HG03108 (cell line): ENCODE measurements at regions not wholly inside any gene's neighbourhood (a gene's known extent, or its start where the extent isn't known, plus 50 kb on each side); places are given as distances from the start of the nearest gene placed in this dataset.
"Not testable (repeated sequence)": the region's sequence is repeated elsewhere in the genome, so short reads cannot be mapped to it uniquely, and the experiment has no call there.

Experiments
- ATAC-seq: cut with Tn5 transposase; IDR thresholded peaks from one replicate; pipeline ENCODE4 v1.9.1; 2021; ENCODE audit warnings: moderate library complexity; ENCODE audit not compliant: unreplicated experiment

DNA sequence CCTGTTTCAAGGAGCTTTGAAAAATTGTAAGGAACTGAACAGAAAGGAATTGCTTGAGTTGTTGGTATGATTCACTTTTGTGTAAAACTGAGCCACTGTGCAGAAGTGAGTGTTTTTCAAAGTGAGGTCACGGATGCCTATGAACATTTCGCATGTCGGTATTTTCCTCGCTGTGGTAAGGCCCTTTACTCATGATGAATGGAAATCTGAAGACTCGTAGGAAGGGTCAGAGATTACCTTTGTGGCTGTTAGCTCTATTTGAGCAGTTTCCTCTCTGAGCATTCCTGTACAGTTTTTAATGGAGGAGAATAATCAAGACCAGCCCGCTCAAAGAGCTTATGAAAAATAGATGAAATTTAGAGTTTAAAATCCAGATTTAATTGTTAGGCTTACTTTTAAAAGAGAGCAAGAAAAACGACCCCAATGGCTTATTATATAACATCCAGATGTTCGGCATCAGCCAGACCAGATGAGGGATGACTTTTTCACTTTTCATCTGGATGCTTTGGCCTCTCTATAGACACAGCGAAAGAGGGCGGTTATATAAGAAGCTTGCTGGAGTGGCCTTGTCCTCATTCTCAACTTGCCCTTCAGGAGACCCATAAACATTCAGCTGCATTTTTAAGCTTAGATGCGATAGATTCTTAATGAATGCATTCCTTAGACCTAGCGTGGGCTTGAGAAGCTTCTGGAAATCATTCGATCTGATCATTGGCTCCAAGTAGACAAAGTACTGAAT, 99.5 kb downstream of the CD83 start:
- ATAC-seq, result no peak

DNA sequence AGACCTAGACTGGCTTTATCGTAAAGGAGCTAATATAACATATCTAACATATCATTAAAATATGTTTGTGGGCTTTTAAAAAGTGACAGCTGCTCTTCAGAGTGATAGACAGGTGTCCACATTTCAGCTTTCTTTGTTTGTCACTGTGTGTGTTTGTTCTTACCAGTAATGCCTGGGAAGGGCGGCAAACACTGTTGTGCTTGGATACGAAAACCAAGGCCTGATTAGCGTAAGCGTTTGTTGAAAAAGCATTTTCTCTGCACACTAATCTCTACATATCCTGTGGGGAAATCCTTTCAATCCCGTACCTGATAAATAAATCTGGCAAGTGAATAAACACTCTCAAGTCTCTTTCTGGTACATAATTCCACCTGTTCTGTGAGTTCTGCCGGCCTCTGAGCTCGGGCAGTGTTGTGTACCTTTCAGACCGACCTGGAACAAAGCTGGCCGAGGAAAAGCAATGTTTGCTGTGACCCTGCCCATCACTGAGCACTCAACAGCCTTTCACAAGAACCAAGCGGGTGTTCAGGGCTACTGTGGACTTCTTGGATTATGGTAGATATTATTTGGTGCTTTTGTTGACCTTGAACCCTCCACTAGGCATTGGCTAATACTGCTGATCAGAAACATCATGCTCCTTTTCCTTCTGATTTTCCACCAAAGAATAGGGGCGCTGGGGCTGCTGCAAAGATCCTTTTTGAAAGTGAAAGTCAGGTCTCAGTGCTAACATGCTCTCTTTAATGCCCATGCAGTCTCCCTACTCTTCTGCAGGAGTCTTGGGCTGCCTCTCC, 100.4 kb downstream of the CD83 start:
- no peak for ATAC-seq

DNA sequence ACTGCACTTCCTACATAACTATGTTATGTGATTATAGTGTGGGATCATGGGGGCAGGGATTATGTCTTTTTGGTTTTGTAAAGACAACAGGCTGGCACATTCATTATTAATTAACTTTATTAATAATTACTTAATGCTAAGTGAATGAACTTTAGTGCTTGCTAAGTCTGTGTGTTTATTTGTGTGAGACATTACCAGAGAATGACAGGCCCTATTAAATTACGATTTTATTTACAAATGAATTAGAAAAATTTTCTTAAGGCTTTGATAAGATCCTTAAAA, 100.9 kb downstream of the CD83 start:
- no peak for ATAC-seq

DNA sequence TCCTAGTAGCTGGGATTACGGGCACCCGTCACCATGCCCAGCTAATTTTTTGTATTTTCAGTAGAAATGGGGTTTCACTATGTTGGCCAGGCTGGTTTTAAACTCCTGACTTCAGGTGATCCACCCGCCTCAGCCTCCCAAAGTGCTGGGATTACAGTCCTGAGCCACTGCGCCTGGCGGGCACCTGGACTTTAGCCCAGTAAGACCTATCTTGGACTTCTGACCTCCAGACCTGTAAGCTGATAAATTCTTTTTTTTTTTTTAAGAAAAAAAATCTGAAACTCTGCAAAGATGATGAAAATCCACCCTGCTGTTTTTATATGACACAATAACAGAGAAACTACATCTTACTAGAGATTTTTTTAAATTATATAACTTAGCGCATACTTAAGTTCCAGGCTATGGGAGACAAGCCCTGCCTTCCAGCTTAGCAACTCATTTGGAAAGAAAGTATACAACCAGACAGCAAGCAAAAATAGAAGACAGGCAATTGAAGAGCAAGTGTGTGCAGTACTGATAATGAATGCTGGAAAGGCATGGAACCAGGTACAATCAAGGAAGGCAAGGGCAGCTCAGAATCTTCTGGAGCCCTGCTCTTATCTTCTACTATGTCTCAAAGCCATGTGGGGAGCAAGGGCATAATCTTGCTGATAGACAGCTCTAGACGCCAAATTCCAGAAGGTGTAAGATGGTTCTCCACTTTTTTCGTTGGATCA, 104.2 kb downstream of the CD83 start:
- no peak for ATAC-seq

DNA sequence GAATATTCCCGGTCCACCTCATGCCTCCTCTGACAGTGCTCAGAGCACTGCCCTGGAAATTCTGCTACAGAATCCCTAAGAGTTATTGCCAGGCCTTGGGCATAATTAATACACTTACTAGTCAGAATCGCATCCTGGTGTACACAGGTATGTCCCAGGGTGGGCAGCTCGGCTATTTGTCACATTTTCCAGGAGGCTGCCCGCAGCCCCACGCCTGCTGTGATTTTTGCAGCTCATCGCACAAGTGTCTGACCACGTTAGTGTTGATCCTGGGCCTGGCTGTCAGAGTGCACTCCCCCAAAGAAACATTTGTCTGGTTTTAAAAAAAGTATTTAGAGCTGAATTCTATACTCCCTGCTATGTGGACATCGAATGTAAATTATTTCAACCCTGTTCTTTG, 105.4 kb downstream of the CD83 start:
- ATAC-seq, result no peak

DNA sequence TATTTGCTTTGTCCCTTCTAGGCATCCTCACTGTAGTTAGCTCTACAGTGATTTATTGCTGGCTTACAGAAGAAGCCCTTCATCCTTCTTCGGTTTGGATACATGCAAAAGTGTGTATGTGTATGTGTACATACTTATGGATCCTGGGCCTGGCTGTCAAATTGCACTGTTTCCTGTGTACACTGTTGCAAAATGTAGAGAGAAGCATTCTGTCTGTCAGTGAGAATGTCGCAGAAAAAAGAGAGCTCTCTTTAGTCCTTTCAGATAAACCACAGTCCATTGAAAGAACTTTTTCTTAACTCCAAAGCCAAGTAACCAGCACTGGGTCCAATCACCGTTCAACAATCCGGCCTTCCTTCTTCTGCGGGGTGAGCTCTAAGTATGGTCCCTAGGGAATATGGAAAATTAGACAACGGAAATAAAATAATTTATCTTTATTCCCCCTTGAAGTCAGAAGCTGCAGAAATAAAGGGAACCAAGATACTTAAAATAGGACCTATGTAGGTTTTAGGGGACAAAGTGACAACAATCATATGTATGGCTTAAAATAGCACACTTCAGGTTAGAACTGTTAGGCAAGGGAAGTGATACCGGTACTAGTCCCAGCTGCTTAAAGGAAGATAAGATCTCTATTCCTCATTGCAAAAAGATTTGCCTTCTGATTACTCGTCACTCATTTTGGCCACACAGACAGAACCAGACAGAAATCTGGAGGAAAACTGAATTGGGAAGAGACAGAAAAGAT, 107.0 kb downstream of the CD83 start:
- ATAC-seq, result peak; percentile 78

DNA sequence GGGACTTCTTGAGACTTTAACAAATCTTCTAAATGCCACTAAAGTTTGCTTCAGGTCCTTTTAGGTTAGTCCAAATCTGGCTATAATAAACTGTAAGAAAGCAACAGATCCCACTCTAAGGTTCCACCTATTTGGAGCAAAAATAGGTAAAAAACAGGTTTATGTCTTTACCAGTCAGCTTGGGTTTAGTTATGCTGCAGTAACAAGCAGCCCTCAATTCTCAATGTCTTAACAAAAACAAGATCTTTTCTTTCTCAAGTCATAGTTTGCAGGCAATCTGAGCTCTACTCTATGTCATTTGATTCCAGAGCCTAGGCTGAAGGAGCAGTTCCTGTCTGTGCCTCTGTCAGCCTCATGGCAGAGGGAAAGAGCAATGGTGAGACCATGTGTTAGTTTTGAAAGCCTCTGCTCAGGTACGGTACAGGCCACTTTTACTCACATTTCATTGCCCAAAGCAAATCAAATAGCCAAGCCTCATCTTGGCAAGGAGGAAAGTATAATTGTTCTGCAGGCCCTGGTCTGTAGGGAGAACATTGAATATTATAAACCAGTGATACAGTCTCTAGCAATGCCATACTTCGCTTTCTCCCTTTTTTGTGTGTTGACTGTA, 108.6 kb downstream of the CD83 start:
- ATAC-seq, result no peak

DNA sequence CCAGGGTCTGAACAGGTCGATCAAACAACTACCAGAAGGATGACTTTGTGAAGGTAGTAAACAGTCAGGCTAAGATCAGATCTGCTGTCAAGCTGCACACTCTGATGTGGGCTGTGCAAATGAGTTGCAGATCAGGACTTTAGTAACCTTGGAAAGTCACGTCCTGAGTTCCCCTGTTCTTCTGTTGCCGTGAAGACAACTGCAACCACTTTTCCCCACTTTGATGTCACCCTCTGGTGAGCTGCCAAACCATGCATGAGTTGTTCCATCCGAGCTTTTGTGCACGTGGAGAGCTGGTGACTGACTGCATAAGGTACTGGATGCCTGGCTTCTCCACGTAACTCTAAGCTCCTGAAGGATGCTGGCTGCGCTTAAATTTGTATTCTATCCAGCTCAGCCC, 111.0 kb downstream of the CD83 start:
- no peak for ATAC-seq

DNA sequence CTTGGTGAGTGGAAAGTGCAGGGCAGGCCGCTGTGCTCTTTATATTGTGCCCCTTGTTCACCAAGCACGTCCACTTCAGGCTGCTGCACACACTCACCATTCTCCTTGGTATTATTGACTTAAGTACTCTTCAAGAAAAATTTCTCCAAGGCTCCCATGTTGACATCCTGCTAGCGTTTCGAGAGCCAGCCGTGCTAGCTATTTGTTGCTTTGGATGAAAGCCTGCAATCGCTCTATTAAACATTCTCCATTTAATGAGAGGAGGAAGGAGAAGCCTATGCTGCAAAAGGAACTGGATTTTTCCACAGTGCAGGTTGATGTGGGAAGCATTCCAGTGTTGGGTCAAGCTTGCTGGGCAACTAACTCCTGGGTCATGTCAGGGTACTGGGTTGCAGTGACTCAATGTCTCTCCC, 113.5 kb downstream of the CD83 start:
- no peak for ATAC-seq

DNA sequence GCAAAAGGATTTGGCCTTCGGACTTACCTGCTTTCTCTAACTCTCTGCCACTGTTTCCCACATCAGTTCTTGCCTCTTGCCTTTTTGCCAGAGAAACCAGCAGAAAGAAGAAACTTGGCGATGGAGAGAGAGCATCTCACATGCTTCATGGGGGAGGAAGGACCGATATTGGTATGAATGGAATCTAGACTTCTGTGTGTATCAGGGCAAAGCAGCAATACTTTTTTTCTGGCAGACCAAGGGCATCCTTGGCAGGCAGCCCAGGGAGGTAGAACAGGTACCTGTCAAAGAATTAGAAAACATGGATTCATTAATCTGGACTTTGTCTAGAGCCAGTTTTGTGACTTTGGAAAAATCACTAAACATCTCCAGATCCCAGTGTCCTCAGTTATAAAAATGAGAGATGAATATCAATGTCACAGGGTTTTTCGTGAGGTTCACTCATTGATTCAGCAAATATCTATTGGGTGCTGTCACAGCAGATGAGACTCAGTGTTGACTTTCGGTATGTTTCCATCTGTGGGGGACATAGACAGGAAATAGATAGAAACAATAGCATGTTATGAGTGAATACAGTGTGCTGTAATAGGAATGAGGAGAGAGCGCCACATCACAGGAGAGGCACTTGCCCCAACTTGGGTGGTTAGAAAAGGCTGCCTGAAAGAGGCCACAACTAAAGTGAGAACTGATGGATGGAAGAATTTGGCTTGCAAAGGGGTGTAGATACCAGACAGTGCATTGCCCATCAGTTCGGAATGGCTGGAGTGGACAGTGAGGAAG, 114.1 kb downstream of the CD83 start:
- ATAC-seq, result no peak

DNA sequence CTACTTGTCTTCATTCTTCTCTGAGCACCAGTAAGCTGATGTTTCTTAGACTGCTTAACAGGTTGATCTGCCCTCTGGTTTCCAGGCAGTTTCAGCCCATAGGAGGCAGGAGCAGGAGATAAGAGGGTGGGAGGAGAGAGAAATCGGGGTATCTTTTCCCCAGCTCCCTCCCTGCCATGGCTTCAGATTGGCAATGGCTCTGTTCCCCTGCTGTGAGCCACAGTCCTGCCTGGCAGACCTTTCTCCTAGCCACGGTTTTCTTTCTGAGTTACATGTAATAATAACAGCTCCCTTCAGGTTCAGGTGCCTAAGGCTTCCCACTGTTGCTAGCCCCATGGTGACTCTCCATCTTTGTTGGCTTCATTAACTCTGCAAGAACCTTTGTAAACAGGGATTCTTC, 115.3 kb downstream of the CD83 start:
- ATAC-seq, result no peak

DNA sequence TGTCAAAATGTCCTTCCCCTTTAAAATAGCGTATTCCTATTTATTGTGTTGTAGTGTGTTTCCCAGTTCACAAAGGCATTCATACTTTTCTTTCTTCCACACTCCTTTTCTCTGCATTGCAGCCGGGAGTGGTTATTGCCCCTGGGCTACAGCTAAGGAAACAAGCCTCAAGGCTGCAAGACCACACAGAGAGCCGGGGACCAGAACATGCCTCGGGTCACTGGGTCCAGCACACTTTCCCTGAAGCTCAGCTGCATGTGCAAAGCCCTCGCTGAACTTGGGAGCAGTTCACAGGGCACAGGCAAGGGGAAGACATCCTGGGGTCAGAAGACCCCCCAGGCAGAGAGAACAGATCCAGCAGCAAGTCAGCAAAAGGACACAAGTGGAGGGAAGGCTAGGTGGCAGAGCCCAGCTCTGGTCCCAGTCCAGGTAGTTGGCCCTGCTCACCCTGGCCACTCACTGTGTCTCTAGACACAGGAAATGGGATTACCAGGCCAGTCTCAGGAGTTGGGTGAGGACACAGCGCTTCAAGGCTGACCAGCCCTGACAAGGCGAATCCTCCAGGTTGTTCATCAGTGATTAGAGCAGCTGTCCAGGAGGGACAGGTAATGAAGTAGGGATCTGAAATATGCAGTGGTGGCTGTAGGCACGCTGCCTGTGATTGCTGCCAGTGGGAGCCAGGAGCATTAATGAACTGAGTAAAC, 118.2 kb downstream of the CD83 start:
- ATAC-seq, result no peak

DNA sequence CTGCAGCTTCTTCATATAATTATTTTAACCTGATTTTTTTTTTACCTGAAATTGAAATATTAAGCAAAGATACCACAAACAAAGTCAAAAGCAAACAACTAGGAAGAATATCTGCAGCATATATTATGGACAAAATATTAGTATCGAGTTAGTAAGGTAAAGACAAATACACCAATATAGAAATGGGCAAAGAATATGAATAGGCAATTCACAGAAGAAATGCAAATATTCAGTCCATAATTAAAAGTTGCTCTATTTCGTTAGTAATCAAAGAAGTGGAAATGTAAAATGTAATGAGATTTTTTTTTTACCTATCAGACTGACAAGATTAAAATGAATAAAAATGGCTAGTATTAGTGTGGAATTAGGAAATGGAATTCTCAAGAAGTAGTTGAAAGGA, 121.5 kb downstream of the CD83 start:
- ATAC-seq, result no peak

DNA sequence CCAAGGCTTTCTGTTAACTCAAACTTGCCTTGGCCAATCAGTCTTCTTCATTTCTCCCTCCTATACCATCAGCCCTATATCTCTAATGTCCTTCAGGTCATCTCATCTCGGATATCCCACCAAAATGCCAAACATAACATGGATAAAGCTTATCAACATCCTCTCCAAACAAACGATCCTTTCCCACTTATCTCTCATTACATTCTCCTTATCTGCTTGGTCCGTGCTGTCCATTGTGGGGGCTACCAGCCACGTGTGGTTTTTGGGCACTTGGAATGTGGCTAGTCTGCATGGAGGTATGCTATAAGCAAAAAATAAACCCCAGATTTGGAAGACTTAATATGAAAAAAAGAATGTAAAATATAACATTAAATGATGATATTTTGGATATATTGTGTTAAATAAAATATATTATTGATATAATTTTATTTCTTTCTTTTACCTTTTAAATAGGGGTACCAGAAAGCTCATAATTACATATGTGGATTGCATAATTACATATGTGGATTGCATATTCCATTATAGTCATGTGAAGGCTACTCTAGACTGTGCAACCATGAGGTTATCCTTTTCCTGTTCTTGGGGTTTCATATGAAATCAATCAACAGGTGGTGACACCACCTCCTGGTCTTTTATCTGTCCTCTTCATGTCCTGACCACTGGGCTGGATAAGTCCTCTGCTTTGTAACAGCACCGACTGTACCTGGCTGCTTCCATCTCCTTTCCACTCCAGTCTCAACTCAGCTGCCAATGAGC, 123.0 kb downstream of the CD83 start:
- ATAC-seq, result peak; percentile 32

DNA sequence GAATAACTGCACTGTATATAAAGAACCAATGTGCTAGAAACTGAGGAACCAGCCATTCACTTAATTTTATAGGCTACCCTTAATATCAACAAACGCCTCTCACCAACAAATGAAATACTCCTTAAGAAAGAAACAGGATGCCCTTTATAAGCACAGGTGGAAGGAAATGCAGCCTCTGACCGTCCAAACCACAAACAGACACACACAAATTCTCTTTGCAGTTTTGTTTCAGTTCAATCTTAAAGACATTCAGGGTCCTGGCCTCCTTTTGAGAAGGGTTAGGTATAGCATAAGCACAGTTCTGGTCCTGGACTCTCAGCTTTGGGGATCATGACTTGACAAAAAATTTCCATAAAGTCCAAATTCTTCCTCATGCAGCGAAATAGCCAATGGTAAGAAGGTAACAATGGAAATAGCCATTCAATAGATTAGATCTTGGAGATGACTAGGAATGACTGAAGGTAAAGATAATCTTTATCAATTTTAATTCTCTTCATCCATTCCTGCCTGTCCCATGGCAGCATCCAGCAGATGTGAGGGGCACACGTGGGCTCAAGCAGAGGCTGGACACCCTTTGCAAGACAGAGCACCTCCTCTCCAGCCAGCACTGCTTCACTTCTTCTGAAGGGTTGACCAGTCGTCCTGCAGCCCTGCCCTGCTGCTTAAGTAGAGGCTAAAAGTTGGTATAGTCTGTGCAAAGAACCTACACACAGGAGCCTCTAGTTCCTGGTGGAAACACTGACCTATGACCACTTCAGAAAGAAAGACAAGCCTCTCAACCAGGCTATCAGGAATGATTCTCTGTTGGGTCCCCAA, 123.9 kb downstream of the CD83 start:
- peak; percentile 77 for ATAC-seq

DNA sequence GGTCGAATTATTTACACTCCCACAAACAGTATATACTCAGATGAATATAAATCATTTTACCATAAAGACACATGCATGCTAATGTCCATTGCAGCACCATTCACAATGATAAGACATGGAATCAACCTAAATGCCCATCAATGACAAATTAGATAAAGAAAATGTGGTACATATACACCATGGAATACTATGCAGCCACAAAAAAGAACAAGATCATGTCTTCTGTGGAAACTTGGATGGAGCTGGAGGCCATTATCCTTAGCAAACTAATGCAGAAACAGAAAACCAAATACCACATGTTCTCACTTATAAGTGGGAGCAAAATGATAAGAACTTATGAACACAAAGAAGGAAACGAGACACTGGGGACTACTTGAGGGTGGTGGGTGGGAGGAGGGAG, 125.3 kb downstream of the CD83 start:
- not testable (repeated sequence) for ATAC-seq

DNA sequence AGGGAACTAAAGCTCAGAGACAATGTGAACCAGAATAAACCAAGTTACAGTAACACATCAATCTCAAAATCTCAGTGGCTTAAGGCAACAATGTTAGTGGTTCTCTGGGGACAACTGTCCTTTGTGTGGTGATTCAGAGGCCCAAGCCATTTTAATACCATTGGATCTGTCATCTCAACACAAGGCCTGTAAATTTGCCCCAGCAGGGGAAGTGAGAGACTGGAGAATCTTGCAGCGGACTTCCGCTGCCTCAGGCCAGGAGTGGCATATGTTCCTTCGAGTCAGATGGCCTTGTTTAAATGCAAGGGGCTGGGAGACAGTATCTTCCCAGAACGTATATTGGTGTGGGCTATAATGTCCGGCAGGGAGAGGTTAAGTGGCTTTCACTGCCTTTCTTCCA, 126.0 kb downstream of the CD83 start:
- no peak for ATAC-seq

DNA sequence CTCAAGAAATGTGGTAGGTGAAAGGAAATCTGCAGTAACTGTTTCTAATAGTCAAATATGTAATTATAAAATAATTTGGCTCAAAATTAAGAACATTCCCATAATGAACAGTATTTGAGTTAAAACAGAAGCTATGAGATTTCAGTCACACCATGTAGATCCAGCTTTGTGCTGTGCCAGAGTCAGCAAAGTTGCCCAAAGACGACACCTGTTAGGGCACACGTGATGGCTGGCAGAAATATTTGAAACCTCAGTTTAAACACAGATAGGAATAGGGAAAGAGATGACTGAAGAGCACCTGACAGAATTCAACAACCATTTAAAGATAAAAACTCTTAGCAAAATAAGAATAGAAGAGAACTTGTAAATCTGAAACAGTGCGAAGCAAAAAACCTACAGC, 129.3 kb downstream of the CD83 start:
- ATAC-seq, result no peak
